Neural cell (in vitro differentiated cells): ENCODE measurements at regions not wholly inside any gene's neighbourhood (a gene's known extent, or its start where the extent isn't known, plus 50 kb on each side); places are given as distances from the start of the nearest gene placed in this dataset.

Experiments
- H2AFZ ChIP-seq: fragments of 200-600, 300-800 bp; sonication (generic), shearing (Covaris generic); 2 replicates; pipeline ENCODE4 v1.6.0; 2014; ENCODE audit warnings: low read depth, mild to moderate bottlenecking, antibody characterized with exemption, low read length, moderate library complexity
- H3F3A ChIP-seq: fragments of 200-600 bp; shearing (Covaris generic); 2 replicates; pipeline ENCODE4 v1.6.1; 2016; ENCODE audit warnings: mild to moderate bottlenecking, moderate library complexity, mixed read lengths, antibody characterized with exemption, low read length; ENCODE audit not compliant: insufficient read depth, poor library complexity, severe bottlenecking
- H3K27ac ChIP-seq: fragments of 200-600, 300-800 bp; sonication (generic), shearing (Covaris generic); 2 replicates; pipeline ENCODE4 v1.5.1; 2014; ENCODE audit warnings: mild to moderate bottlenecking, low read length, moderate library complexity
- H3K27me3 ChIP-seq: fragments of 300-800, 200-600 bp; sonication (generic), shearing (Covaris generic); 2 replicates; pipeline ENCODE4 v1.6.0; 2014; ENCODE audit warnings: mild to moderate bottlenecking, low read depth, low read length, moderate library complexity; ENCODE audit not compliant: insufficient read depth
- H3K36me3 ChIP-seq: fragments of 300-800, 200-600 bp; sonication (generic), shearing (Covaris generic); 2 replicates; pipeline ENCODE4 v1.5.1; 2014; ENCODE audit warnings: mild to moderate bottlenecking, antibody characterized with exemption, low read length, moderate library complexity; ENCODE audit not compliant: insufficient read depth
- H3K4me2 ChIP-seq: fragments of 300-800, 200-600 bp; sonication (generic), shearing (Covaris generic); 2 replicates; pipeline ENCODE4 v1.6.0; 2014; ENCODE audit warnings: mild to moderate bottlenecking, low read length
- H3K4me3 ChIP-seq: fragments of 300-800, 200-600 bp; sonication (generic), shearing (Covaris generic); 2 replicates; pipeline ENCODE4 v1.5.1; 2014; ENCODE audit warnings: mild to moderate bottlenecking, low read length, moderate library complexity
- H3K79me2 ChIP-seq: fragments of 200-600 bp; shearing (Covaris generic); replicated peaks from 2 replicates; pipeline ENCODE4 v1.6.0; 2014; ENCODE audit warnings: mild to moderate bottlenecking, low read length, moderate library complexity; ENCODE audit not compliant: insufficient read depth
- H3K9ac ChIP-seq: fragments of 300-800, 200-600 bp; sonication (generic), shearing (Covaris generic); 2 replicates; pipeline ENCODE4 v1.6.1; 2016; ENCODE audit warnings: mild to moderate bottlenecking, low read length, mixed read lengths
- H3K9me2 ChIP-seq: fragments of 200-600 bp; shearing (Covaris generic); 2 replicates; pipeline ENCODE4 v1.6.1; 2016; ENCODE audit warnings: mild to moderate bottlenecking, low read length, mixed read lengths; ENCODE audit not compliant: insufficient read depth
- H3K9me3 ChIP-seq: fragments of 200-600, 300-800 bp; sonication (generic), shearing (Covaris generic); 2 replicates; pipeline ENCODE4 v1.6.1; 2016; ENCODE audit warnings: mild to moderate bottlenecking, mixed run types, low read length, moderate library complexity, mixed read lengths
- H4K20me1 ChIP-seq: fragments of 200-600 bp; shearing (Covaris generic); 2 replicates; pipeline ENCODE4 v1.6.1; 2016; ENCODE audit warnings: mild to moderate bottlenecking, mixed run types; ENCODE audit not compliant: insufficient read depth
- CTCF ChIP-seq: fragments of 450-650 bp; IDR thresholded peaks from 2 replicates; pipeline ENCODE4 v1.5.1; 2014; ENCODE audit warnings: antibody characterized with exemption, mild to moderate bottlenecking, moderate library complexity; ENCODE audit not compliant: poor library complexity, severe bottlenecking
- EP300 ChIP-seq: fragments of 450-650 bp; conservative IDR thresholded peaks from 2 replicates; pipeline ENCODE4 v1.6.1; 2014; ENCODE audit warnings: antibody characterized with exemption, mild to moderate bottlenecking, moderate library complexity; ENCODE audit not compliant: poor library complexity, severe bottlenecking
- EZH2 ChIP-seq: fragments of 200-600, 300-800 bp; shearing (Covaris generic), sonication (generic); IDR thresholded peaks from 2 replicates; pipeline ENCODE4 v1.6.1; 2014; ENCODE audit warnings: antibody characterized with exemption, low read length, borderline replicate concordance, mild to moderate bottlenecking; ENCODE audit not compliant: insufficient read depth, poor library complexity, severe bottlenecking
- MXI1 ChIP-seq: fragments of 450-650 bp; conservative IDR thresholded peaks from 2 replicates; pipeline ENCODE4 v1.6.1; 2014; ENCODE audit warnings: antibody characterized with exemption, mild to moderate bottlenecking; ENCODE audit not compliant: poor library complexity, severe bottlenecking
- POLR2AphosphoS5 ChIP-seq: IDR thresholded peaks from 2 replicates; pipeline ENCODE4 v1.6.1; 2012
- RAD21 ChIP-seq: fragments of 450-650 bp; conservative IDR thresholded peaks from 2 replicates; pipeline ENCODE4 v1.6.1; 2014; ENCODE audit warnings: antibody characterized with exemption, mild to moderate bottlenecking, moderate library complexity
- REST ChIP-seq: IDR thresholded peaks from 2 replicates; pipeline ENCODE4 v1.6.1; 2012; ENCODE audit warnings: borderline replicate concordance
- SMC3 ChIP-seq: fragments of 450-650 bp; conservative IDR thresholded peaks from 2 replicates; pipeline ENCODE4 v1.6.1; 2014; ENCODE audit warnings: antibody characterized with exemption, mild to moderate bottlenecking, moderate library complexity; ENCODE audit not compliant: poor library complexity
- TAF1 ChIP-seq: IDR thresholded peaks from 2 replicates; pipeline ENCODE4 v1.6.1; 2012; ENCODE audit warnings: low read depth

GRCh38 chr7:131003634-131004033 lies 269.6 kb upstream of the KLF14 start:
- no peak overlapping the region for H3K4me2 ChIP-seq
- no peak overlapping the region for H3K9ac ChIP-seq
- no peaks in the 10 kb centered on the region for H3K27me3 ChIP-seq
- H4K20me1 ChIP-seq = no peaks in the 10 kb centered on the region
- no peaks in the 10 kb centered on the region for H3K9me2 ChIP-seq
- H3K79me2 ChIP-seq = no peaks in the 10 kb centered on the region
- no peaks in the 10 kb centered on the region for H3K9me3 ChIP-seq
- H2AFZ ChIP-seq = no peak overlapping the region
- H3K36me3 ChIP-seq = no peaks in the 10 kb centered on the region
- no peaks in the 10 kb centered on the region for H3F3A ChIP-seq
- no peak for TF ChIP-seq POLR2AphosphoS5
- no peak for TF ChIP-seq EP300
- TF ChIP-seq MXI1 = no peak
- TF ChIP-seq REST = no peak
- no peak overlapping the region for H3K27ac ChIP-seq
- H3K4me3 ChIP-seq = no peak overlapping the region

GRCh38 chr7:131004371-131004770 lies 270.4 kb upstream of the KLF14 start:
- Histone ChIP-seq H3K27ac (no peak overlapping the region), H3F3A (no peaks in the 10 kb centered on the region), H3K9ac (no peak overlapping the region), H4K20me1 (no peaks in the 10 kb centered on the region), H3K9me3 (no peaks in the 10 kb centered on the region), H3K27me3 (no peaks in the 10 kb centered on the region), H3K4me2 (no peak overlapping the region), H3K4me3 (no peak overlapping the region), H2AFZ (no peak overlapping the region), H3K79me2 (no peaks in the 10 kb centered on the region), H3K36me3 (no peaks in the 10 kb centered on the region), H3K9me2 (no peaks in the 10 kb centered on the region)
- TF ChIP-seq TAF1 (no peak), MXI1 (no peak), REST (no peak), EP300 (no peak), EZH2 (no peak), POLR2AphosphoS5 (no peak), RAD21 (no peak), CTCF (no peak), SMC3 (no peak)
